SK-N-SH (cell line): ENCODE measurements at regions not wholly inside any gene's neighbourhood (a gene's known extent, or its start where the extent isn't known, plus 50 kb on each side); places are given as distances from the start of the nearest gene placed in this dataset.

Experiments used
- CTCF ChIA-PET: fragments of 300-600, 350-600 bp; formaldehyde crosslinking; extraction: SDS; loops from one replicate; lab custom pipeline; 2021; lab: Yijun Ruan, JAX
- POLR2A ChIA-PET: fragments of 350-600 bp; sonication (Branson Sonifier 250); formaldehyde crosslinking; extraction: SDS; loops from one replicate; lab custom pipeline; 2020; ENCODE audit warnings: antibody characterized with exemption, inconsistent platforms; lab: Yijun Ruan, JAX
- DNase-seq: peaks from one replicate; pipeline ENCODE4 v3.0.0; 2012
- H2AFZ ChIP-seq: fragments of 200-600 bp; sonication (generic); 2 replicates; pipeline ENCODE4 v1.8.1; 2016; ENCODE audit warnings: antibody characterized with exemption, mild to moderate bottlenecking, low read depth
- H3F3A ChIP-seq: fragments of 200-600 bp; sonication (generic); replicated peaks from 2 replicates; pipeline ENCODE3; 2016; ENCODE audit warnings: antibody characterized with exemption, mild to moderate bottlenecking; ENCODE audit not compliant: insufficient read depth
- H3K27ac ChIP-seq, 2 experiments: fragments of 200-500 bp in 1 of 2; fragments of 200-600 bp in 1 of 2; sonication (Bioruptor generic) in 1 of 2; sonication (generic), shearing (Covaris generic) in 1 of 2; 2 replicates each; pipeline versions ENCODE4 v1.5.1 to v1.6.1; 2014 to 2016; ENCODE audit warnings: low read depth in 2 of 2, inconsistent platforms in 1 of 2, low read length in 1 of 2, mild to moderate bottlenecking in 1 of 2, mixed read lengths in 1 of 2
- H3K27me3 ChIP-seq: fragments of 200-600 bp; sonication (generic), shearing (Covaris generic); 2 replicates; pipeline ENCODE4 v1.6.1; 2016; ENCODE audit warnings: mixed run types; ENCODE audit not compliant: insufficient read depth
- H3K36me3 ChIP-seq, 2 experiments: fragments of 200-500 bp in 1 of 2; fragments of 200-600 bp in 1 of 2; sonication (Bioruptor generic) in 1 of 2; sonication (generic) in 1 of 2; replicated peaks in 1 of 2; 2 replicates each; pipeline versions ENCODE3 to v1.5.1; 2014 to 2016; ENCODE audit warnings: low read length in 1 of 2, mild to moderate bottlenecking in 1 of 2; ENCODE audit not compliant: insufficient read depth in 2 of 2, control insufficient read depth in 1 of 2
- H3K4me1 ChIP-seq, 2 experiments: fragments of 200-500 bp in 1 of 2; fragments of 200-600 bp in 1 of 2; sonication (Bioruptor generic) in 1 of 2; sonication (generic), shearing (Covaris generic) in 1 of 2; 2 replicates each; pipeline versions ENCODE4 v1.5.1 to v1.6.1; 2014 to 2016; ENCODE audit warnings: low read depth in 1 of 2, low read length in 1 of 2, mixed run types in 1 of 2; ENCODE audit not compliant: insufficient read depth in 2 of 2, control insufficient read depth in 1 of 2
- H3K4me2 ChIP-seq: fragments of 200-600 bp; sonication (generic), shearing (Covaris generic); 2 replicates; pipeline ENCODE4 v1.6.1; 2017; ENCODE audit warnings: mixed run types
- H3K4me3 ChIP-seq, 2 experiments: fragments of 200-500 bp in 1 of 2; fragments of 200-600 bp in 1 of 2; sonication (Bioruptor generic) in 1 of 2; sonication (generic), shearing (Covaris generic) in 1 of 2; 2 replicates each; pipeline versions ENCODE4 v1.5.1 to v1.8.1; 2014 to 2016; ENCODE audit warnings: low read depth in 2 of 2, inconsistent platforms in 1 of 2, low read length in 1 of 2, mild to moderate bottlenecking in 1 of 2, mixed read lengths in 1 of 2, moderate library complexity in 1 of 2
- H3K79me2 ChIP-seq: fragments of 200-600 bp; sonication (generic); 2 replicates; pipeline ENCODE4 v1.8.1; 2017; ENCODE audit warnings: mild to moderate bottlenecking; ENCODE audit not compliant: insufficient read depth
- H3K9ac ChIP-seq: fragments of 200-600 bp; sonication (generic); 2 replicates; pipeline ENCODE4 v1.6.1; 2017; ENCODE audit warnings: mixed run types
- H3K9me2 ChIP-seq: fragments of 200-600 bp; sonication (generic); 2 replicates; pipeline ENCODE4 v1.6.1; 2017; ENCODE audit warnings: mixed run types
- H3K9me3 ChIP-seq: fragments of 200-600 bp; sonication (generic); 2 replicates; pipeline ENCODE4 v1.6.1; 2017; ENCODE audit warnings: mixed run types, mild to moderate bottlenecking, moderate library complexity
- H4K20me1 ChIP-seq: fragments of 200-600 bp; sonication (generic); 2 replicates; pipeline ENCODE4 v1.6.1; 2017; ENCODE audit warnings: mild to moderate bottlenecking, mixed run types; ENCODE audit not compliant: insufficient read depth
- CHD2 ChIP-seq: fragments of 150-350 bp; IDR thresholded peaks from 2 replicates; pipeline ENCODE4 v1.6.1; 2018; ENCODE audit warnings: low read length; ENCODE audit not compliant: partially characterized antibody
- CTCF ChIP-seq: fragments of 200-600 bp; sonication (generic); IDR thresholded peaks from 2 replicates; pipeline ENCODE4 v1.6.1; 2017; ENCODE audit warnings: antibody characterized with exemption, mild to moderate bottlenecking, moderate library complexity
- JUND ChIP-seq: IDR thresholded peaks from 2 replicates; pipeline ENCODE4 v1.4.0; 2012
- RFX5 ChIP-seq: IDR thresholded peaks from 2 replicates; pipeline ENCODE4 v1.6.1; 2012; ENCODE audit warnings: mild to moderate bottlenecking, improper control_type of control experiment, low read length
- TAF1 ChIP-seq: IDR thresholded peaks from 2 replicates; pipeline ENCODE4 v1.6.1; 2012; ENCODE audit warnings: low read depth, mild to moderate bottlenecking, low read length, moderate library complexity, borderline replicate concordance
- TCF12 ChIP-seq: IDR thresholded peaks from 2 replicates; pipeline ENCODE4 v1.4.0; 2012
- YY1 ChIP-seq: IDR thresholded peaks from 2 replicates; pipeline ENCODE4 v1.4.0; 2012; ENCODE audit warnings: low read depth, mild to moderate bottlenecking
- WGBS: methylation state at CpG from one replicate; pipeline ENCODE4 v1.1.6; 2017; ENCODE audit warnings: low lambda C conversion rate; 5-methylcytosine and 5-hydroxymethylcytosine counted together
- TF ChIP-seq, protein P1 (sequence below): IDR thresholded peaks from 2 replicates; pipeline ENCODE4 v1.4.0; 2012; ENCODE audit warnings: low read depth, borderline replicate concordance
- TF ChIP-seq, protein P2 (sequence below): IDR thresholded peaks from 2 replicates; pipeline ENCODE4 v1.4.0; 2012; ENCODE audit warnings: low read depth, borderline replicate concordance
- TF ChIP-seq, protein P3 (sequence below): IDR thresholded peaks from 2 replicates; pipeline ENCODE4 v1.4.0; 2012; ENCODE audit warnings: low read depth
- TF ChIP-seq, protein P4 (sequence below): IDR thresholded peaks from 2 replicates; pipeline ENCODE4 v1.6.1; 2012; ENCODE audit warnings: mild to moderate bottlenecking, low read depth, low read length, moderate library complexity
- TF ChIP-seq, protein P5 (sequence below): fragments of 150-350 bp; IDR thresholded peaks from 2 replicates; pipeline ENCODE4 v1.6.1; 2017; ENCODE audit warnings: antibody characterized with exemption, low read length, low read depth, borderline replicate concordance
- TF ChIP-seq, protein P6 (sequence below): IDR thresholded peaks from 2 replicates; pipeline ENCODE4; 2012

- no peak for TF ChIP-seq CTCF
- TF ChIP-seq, protein P1, sequence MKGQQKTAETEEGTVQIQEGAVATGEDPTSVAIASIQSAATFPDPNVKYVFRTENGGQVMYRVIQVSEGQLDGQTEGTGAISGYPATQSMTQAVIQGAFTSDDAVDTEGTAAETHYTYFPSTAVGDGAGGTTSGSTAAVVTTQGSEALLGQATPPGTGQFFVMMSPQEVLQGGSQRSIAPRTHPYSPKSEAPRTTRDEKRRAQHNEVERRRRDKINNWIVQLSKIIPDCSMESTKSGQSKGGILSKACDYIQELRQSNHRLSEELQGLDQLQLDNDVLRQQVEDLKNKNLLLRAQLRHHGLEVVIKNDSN, result peak; percentile 82
- Histone ChIP-seq H4K20me1 (no peaks in the 10 kb centered on the region), H2AFZ (no peak overlapping the region), H3K9ac (no peak overlapping the region), H3K36me3 (no peaks in the 10 kb centered on the region), H3K4me3 (no peak overlapping the region), H3K27me3 (no peaks in the 10 kb centered on the region; the same call in 1 of the 2 replicates), H3K9me3 (no peaks in the 10 kb centered on the region), H3K79me2 (no peaks in the 10 kb centered on the region), H3K9me2 (no peaks in the 10 kb centered on the region), H3K4me2 (no peak overlapping the region), H3K4me1 (peaks cover 0 to 3% of the 10 kb centered on the region in 2 experiments; a peak in 1 of 4 replicates), H3K27ac (no peak overlapping the region), H3F3A (no peaks in the 10 kb centered on the region)
- POLR2A ChIA-PET, result no interaction called here
- DNase-seq, result no peak
- CTCF ChIA-PET, result interaction anchor here (1.4 kb wide), 1 partner anchor 153 kb away, joined by 4 read pairs; no protein-coding TSS in a partner anchor
- 48% methylated on average over 2 of the region's 2 CpGs for WGBS
Observed at GRCh38 chr20:48467622-48468021, 360.2 kb downstream of the PREX1 start.

- no peak for DNase-seq
- TF ChIP-seq, protein P2, sequence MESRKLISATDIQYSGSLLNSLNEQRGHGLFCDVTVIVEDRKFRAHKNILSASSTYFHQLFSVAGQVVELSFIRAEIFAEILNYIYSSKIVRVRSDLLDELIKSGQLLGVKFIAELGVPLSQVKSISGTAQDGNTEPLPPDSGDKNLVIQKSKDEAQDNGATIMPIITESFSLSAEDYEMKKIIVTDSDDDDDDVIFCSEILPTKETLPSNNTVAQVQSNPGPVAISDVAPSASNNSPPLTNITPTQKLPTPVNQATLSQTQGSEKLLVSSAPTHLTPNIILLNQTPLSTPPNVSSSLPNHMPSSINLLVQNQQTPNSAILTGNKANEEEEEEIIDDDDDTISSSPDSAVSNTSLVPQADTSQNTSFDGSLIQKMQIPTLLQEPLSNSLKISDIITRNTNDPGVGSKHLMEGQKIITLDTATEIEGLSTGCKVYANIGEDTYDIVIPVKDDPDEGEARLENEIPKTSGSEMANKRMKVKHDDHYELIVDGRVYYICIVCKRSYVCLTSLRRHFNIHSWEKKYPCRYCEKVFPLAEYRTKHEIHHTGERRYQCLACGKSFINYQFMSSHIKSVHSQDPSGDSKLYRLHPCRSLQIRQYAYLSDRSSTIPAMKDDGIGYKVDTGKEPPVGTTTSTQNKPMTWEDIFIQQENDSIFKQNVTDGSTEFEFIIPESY, result no peak
- TF ChIP-seq, protein P3, sequence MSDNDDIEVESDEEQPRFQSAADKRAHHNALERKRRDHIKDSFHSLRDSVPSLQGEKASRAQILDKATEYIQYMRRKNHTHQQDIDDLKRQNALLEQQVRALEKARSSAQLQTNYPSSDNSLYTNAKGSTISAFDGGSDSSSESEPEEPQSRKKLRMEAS, result no peak
- TF ChIP-seq CHD2 (no peak), TAF1 (no peak), YY1 (no peak), JUND (no peak), TCF12 (no peak), CTCF (no peak), RFX5 (no peak)
- TF ChIP-seq, protein P4, sequence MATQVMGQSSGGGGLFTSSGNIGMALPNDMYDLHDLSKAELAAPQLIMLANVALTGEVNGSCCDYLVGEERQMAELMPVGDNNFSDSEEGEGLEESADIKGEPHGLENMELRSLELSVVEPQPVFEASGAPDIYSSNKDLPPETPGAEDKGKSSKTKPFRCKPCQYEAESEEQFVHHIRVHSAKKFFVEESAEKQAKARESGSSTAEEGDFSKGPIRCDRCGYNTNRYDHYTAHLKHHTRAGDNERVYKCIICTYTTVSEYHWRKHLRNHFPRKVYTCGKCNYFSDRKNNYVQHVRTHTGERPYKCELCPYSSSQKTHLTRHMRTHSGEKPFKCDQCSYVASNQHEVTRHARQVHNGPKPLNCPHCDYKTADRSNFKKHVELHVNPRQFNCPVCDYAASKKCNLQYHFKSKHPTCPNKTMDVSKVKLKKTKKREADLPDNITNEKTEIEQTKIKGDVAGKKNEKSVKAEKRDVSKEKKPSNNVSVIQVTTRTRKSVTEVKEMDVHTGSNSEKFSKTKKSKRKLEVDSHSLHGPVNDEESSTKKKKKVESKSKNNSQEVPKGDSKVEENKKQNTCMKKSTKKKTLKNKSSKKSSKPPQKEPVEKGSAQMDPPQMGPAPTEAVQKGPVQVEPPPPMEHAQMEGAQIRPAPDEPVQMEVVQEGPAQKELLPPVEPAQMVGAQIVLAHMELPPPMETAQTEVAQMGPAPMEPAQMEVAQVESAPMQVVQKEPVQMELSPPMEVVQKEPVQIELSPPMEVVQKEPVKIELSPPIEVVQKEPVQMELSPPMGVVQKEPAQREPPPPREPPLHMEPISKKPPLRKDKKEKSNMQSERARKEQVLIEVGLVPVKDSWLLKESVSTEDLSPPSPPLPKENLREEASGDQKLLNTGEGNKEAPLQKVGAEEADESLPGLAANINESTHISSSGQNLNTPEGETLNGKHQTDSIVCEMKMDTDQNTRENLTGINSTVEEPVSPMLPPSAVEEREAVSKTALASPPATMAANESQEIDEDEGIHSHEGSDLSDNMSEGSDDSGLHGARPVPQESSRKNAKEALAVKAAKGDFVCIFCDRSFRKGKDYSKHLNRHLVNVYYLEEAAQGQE, result no peak
- TF ChIP-seq, protein P5, sequence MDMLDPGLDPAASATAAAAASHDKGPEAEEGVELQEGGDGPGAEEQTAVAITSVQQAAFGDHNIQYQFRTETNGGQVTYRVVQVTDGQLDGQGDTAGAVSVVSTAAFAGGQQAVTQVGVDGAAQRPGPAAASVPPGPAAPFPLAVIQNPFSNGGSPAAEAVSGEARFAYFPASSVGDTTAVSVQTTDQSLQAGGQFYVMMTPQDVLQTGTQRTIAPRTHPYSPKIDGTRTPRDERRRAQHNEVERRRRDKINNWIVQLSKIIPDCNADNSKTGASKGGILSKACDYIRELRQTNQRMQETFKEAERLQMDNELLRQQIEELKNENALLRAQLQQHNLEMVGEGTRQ, result no peak
- TF ChIP-seq, protein P6, sequence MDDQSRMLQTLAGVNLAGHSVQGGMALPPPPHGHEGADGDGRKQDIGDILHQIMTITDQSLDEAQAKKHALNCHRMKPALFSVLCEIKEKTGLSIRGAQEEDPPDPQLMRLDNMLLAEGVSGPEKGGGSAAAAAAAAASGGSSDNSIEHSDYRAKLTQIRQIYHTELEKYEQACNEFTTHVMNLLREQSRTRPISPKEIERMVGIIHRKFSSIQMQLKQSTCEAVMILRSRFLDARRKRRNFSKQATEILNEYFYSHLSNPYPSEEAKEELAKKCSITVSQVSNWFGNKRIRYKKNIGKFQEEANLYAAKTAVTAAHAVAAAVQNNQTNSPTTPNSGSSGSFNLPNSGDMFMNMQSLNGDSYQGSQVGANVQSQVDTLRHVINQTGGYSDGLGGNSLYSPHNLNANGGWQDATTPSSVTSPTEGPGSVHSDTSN, result no peak
Observed at GRCh38 chr20:48465271-48465670, 362.5 kb downstream of the PREX1 start.

More at GRCh38 chr20:48465271-48465670, 362.5 kb downstream of the PREX1 start:
- Histone ChIP-seq H3K27me3 (no peaks in the 10 kb centered on the region), H4K20me1 (no peaks in the 10 kb centered on the region), H3K4me2 (no peak overlapping the region), H3K36me3 (no peaks in the 10 kb centered on the region), H3K4me1 (peaks cover 0 to 3% of the 10 kb centered on the region in 2 experiments; a peak in 1 of 4 replicates), H3K4me3 (no peak overlapping the region), H3K9me3 (no peaks in the 10 kb centered on the region), H2AFZ (no peak overlapping the region), H3K9me2 (no peaks in the 10 kb centered on the region), H3K9ac (no peak overlapping the region), H3K27ac (no peak overlapping the region), H3F3A (no peaks in the 10 kb centered on the region), H3K79me2 (no peaks in the 10 kb centered on the region)
- WGBS, result 33% methylated on average over 4 of the region's 4 CpGs
- ChIA-PET POLR2A (no interaction called here), CTCF (no interaction called here)
